Activated T-cell treated with anti-CD3 and anti-CD28 coated beads, Interleukin-2, amount 50 U/mL, for 24 hours (primary cell): ENCODE measurements at regions not wholly inside any gene's neighbourhood (a gene's known extent, or its start where the extent isn't known, plus 50 kb on each side); places are given as distances from the start of the nearest gene placed in this dataset.

Experiments
- DNase-seq: peaks from one replicate; pipeline ENCODE4 v3.0.0-alpha.2; 2020
- H3K27ac Mint-ChIP-seq: 2 replicates; pipeline ENCODE4 v1.8.0; 2020; ENCODE audit warnings: mild to moderate bottlenecking, mixed read lengths
- H3K27me3 Mint-ChIP-seq: 2 replicates; pipeline ENCODE4 v1.8.0; 2020; ENCODE audit warnings: mixed read lengths
- H3K36me3 Mint-ChIP-seq: 2 replicates; pipeline ENCODE4 v1.8.0; 2020; ENCODE audit warnings: low read depth, mixed read lengths
- H3K4me1 Mint-ChIP-seq: 2 replicates; pipeline ENCODE4 v1.8.0; 2020; ENCODE audit warnings: low read depth, mixed read lengths
- H3K4me3 Mint-ChIP-seq: 2 replicates; pipeline ENCODE4 v1.8.0; 2020; ENCODE audit warnings: mild to moderate bottlenecking, moderate library complexity, mixed read lengths
- H3K9me3 Mint-ChIP-seq: 2 replicates; pipeline ENCODE4 v1.8.0; 2020; ENCODE audit warnings: mixed read lengths

GRCh38 chr6:147055821-147056392 lies 148.3 kb upstream of the STXBP5 start:
- DNase-seq: no peak
- Mint-ChIP-seq H3K36me3 (no peaks in the 10 kb centered on the region), H3K27me3 (no peaks in the 10 kb centered on the region), H3K27ac (no peak overlapping the region), H3K4me1 (peaks cover 12% of the 10 kb centered on the region), H3K4me3 (no peak overlapping the region), H3K9me3 (no peaks in the 10 kb centered on the region)

GRCh38 chr6:147057188-147057587 lies 147.0 kb upstream of the STXBP5 start:
- DNase-seq: no peak
- Mint-ChIP-seq H3K27ac (no peak overlapping the region), H3K9me3 (no peaks in the 10 kb centered on the region), H3K4me3 (no peak overlapping the region), H3K27me3 (no peaks in the 10 kb centered on the region), H3K4me1 (peaks cover 12% of the 10 kb centered on the region), H3K36me3 (no peaks in the 10 kb centered on the region)

- Mint-ChIP-seq H3K4me1 (peaks cover 12% of the 10 kb centered on the region), H3K9me3 (no peaks in the 10 kb centered on the region), H3K27ac (no peak overlapping the region), H3K4me3 (no peak overlapping the region), H3K36me3 (no peaks in the 10 kb centered on the region), H3K27me3 (no peaks in the 10 kb centered on the region)
- DNase-seq: no peak
These were observed 146.4 kb upstream of the STXBP5 start for GRCh38 chr6:147057705-147058342.

GRCh38 chr6:147058786-147059385 lies 145.3 kb upstream of the STXBP5 start:
- H3K27ac Mint-ChIP-seq: no peak overlapping the region
- no peaks in the 10 kb centered on the region for H3K9me3 Mint-ChIP-seq
- H3K27me3 Mint-ChIP-seq: no peaks in the 10 kb centered on the region
- no peak for DNase-seq
- no peaks in the 10 kb centered on the region for H3K36me3 Mint-ChIP-seq
- H3K4me1 Mint-ChIP-seq: peaks cover 12% of the 10 kb centered on the region
- H3K4me3 Mint-ChIP-seq: no peak overlapping the region

GRCh38 chr6:147060636-147061035 lies 143.6 kb upstream of the STXBP5 start:
- Mint-ChIP-seq H3K27ac (no peak overlapping the region), H3K4me3 (no peak overlapping the region), H3K4me1 (peaks cover 14% of the 10 kb centered on the region), H3K36me3 (no peaks in the 10 kb centered on the region), H3K27me3 (no peaks in the 10 kb centered on the region), H3K9me3 (no peaks in the 10 kb centered on the region)
- no peak for DNase-seq

- H3K27ac Mint-ChIP-seq: no peak overlapping the region
- no peak for DNase-seq
- H3K36me3 Mint-ChIP-seq: no peaks in the 10 kb centered on the region
- H3K9me3 Mint-ChIP-seq: no peaks in the 10 kb centered on the region
- peaks cover 9% of the 10 kb centered on the region for H3K4me1 Mint-ChIP-seq
- no peaks in the 10 kb centered on the region for H3K27me3 Mint-ChIP-seq
- H3K4me3 Mint-ChIP-seq: no peak overlapping the region
These were observed 143.0 kb upstream of the STXBP5 start for GRCh38 chr6:147061252-147061651.

- Mint-ChIP-seq H3K27ac (no peak overlapping the region), H3K36me3 (no peaks in the 10 kb centered on the region), H3K4me1 (peaks cover 6% of the 10 kb centered on the region), H3K9me3 (peaks cover 2% of the 10 kb centered on the region), H3K4me3 (no peak overlapping the region), H3K27me3 (no peaks in the 10 kb centered on the region)
- no peak for DNase-seq
These were observed 140.7 kb upstream of the STXBP5 start for GRCh38 chr6:147063469-147064031.

GRCh38 chr6:147065786-147066185 lies 138.4 kb upstream of the STXBP5 start:
- DNase-seq: no peak
- H3K36me3 Mint-ChIP-seq: no peaks in the 10 kb centered on the region
- H3K4me1 Mint-ChIP-seq: peaks cover 6% of the 10 kb centered on the region
- no peak overlapping the region for H3K27ac Mint-ChIP-seq
- no peak overlapping the region for H3K4me3 Mint-ChIP-seq
- H3K27me3 Mint-ChIP-seq: no peaks in the 10 kb centered on the region
- H3K9me3 Mint-ChIP-seq: peaks cover 12% of the 10 kb centered on the region

- H3K36me3 Mint-ChIP-seq: no peaks in the 10 kb centered on the region
- no peak overlapping the region for H3K4me3 Mint-ChIP-seq
These were observed 137.0 kb upstream of the STXBP5 start for GRCh38 chr6:147067184-147067583.

GRCh38 chr6:147071776-147072175 lies 132.4 kb upstream of the STXBP5 start:
- DNase-seq: no peak
- H3K4me1 Mint-ChIP-seq: no peaks in the 10 kb centered on the region
- no peak overlapping the region for H3K4me3 Mint-ChIP-seq
- H3K36me3 Mint-ChIP-seq: no peaks in the 10 kb centered on the region
- H3K27ac Mint-ChIP-seq: no peak overlapping the region
- no peaks in the 10 kb centered on the region for H3K27me3 Mint-ChIP-seq
- H3K9me3 Mint-ChIP-seq: peaks cover 12% of the 10 kb centered on the region

More at GRCh38 chr6:147067184-147067583, 137.0 kb upstream of the STXBP5 start:
- Mint-ChIP-seq H3K9me3 (peaks cover 12% of the 10 kb centered on the region), H3K4me1 (peaks cover 6% of the 10 kb centered on the region), H3K27me3 (no peaks in the 10 kb centered on the region), H3K27ac (no peak overlapping the region)
- DNase-seq: no peak

GRCh38 chr6:147075381-147075780 lies 128.8 kb upstream of the STXBP5 start:
- DNase-seq: no peak
- Mint-ChIP-seq H3K27ac (no peak overlapping the region), H3K4me1 (no peaks in the 10 kb centered on the region), H3K36me3 (no peaks in the 10 kb centered on the region), H3K9me3 (no peaks in the 10 kb centered on the region), H3K4me3 (no peak overlapping the region), H3K27me3 (no peaks in the 10 kb centered on the region)

GRCh38 chr6:147077251-147077650 lies 127.0 kb upstream of the STXBP5 start:
- Mint-ChIP-seq H3K9me3 (no peaks in the 10 kb centered on the region), H3K27me3 (no peaks in the 10 kb centered on the region), H3K4me3 (no peak overlapping the region), H3K27ac (no peak overlapping the region), H3K36me3 (no peaks in the 10 kb centered on the region), H3K4me1 (no peaks in the 10 kb centered on the region)
- DNase-seq: no peak

GRCh38 chr6:147078106-147078505 lies 126.1 kb upstream of the STXBP5 start:
- Mint-ChIP-seq H3K27ac (no peak overlapping the region), H3K4me3 (no peak overlapping the region), H3K36me3 (no peaks in the 10 kb centered on the region)

GRCh38 chr6:147078602-147079001 lies 125.6 kb upstream of the STXBP5 start:
- no peaks in the 10 kb centered on the region for H3K4me1 Mint-ChIP-seq
- no peaks in the 10 kb centered on the region for H3K27me3 Mint-ChIP-seq
- no peak for DNase-seq
- no peaks in the 10 kb centered on the region for H3K9me3 Mint-ChIP-seq
- H3K27ac Mint-ChIP-seq: no peak overlapping the region
- H3K36me3 Mint-ChIP-seq: no peaks in the 10 kb centered on the region
- no peak overlapping the region for H3K4me3 Mint-ChIP-seq

More at GRCh38 chr6:147078106-147078505, 126.1 kb upstream of the STXBP5 start:
- Mint-ChIP-seq H3K4me1 (no peaks in the 10 kb centered on the region), H3K9me3 (no peaks in the 10 kb centered on the region), H3K27me3 (no peaks in the 10 kb centered on the region)
- DNase-seq: no peak

- Mint-ChIP-seq H3K27me3 (no peaks in the 10 kb centered on the region), H3K36me3 (no peaks in the 10 kb centered on the region), H3K4me3 (no peak overlapping the region), H3K9me3 (no peaks in the 10 kb centered on the region), H3K27ac (no peak overlapping the region), H3K4me1 (peaks cover 1% of the 10 kb centered on the region)
- DNase-seq: no peak
These were observed 124.0 kb upstream of the STXBP5 start for GRCh38 chr6:147080225-147080624.
